ENCODE measurements at regions not wholly inside any gene's neighbourhood (a gene's known extent, or its start where the extent isn't known, plus 50 kb on each side); places are given as distances from the start of the nearest gene placed in this dataset.

- no peak overlapping the region for H3K4me3 Mint-ChIP-seq
- H3K36me3 Mint-ChIP-seq (ENCODE audit: low read depth) = no peaks in the 10 kb centered on the region
- H3K27me3 Mint-ChIP-seq (ENCODE audit: low read depth) = no peaks in the 10 kb centered on the region
- H3K9me3 Mint-ChIP-seq = peaks cover 5% of the 10 kb centered on the region
- TF ChIP-seq, protein P1, sequence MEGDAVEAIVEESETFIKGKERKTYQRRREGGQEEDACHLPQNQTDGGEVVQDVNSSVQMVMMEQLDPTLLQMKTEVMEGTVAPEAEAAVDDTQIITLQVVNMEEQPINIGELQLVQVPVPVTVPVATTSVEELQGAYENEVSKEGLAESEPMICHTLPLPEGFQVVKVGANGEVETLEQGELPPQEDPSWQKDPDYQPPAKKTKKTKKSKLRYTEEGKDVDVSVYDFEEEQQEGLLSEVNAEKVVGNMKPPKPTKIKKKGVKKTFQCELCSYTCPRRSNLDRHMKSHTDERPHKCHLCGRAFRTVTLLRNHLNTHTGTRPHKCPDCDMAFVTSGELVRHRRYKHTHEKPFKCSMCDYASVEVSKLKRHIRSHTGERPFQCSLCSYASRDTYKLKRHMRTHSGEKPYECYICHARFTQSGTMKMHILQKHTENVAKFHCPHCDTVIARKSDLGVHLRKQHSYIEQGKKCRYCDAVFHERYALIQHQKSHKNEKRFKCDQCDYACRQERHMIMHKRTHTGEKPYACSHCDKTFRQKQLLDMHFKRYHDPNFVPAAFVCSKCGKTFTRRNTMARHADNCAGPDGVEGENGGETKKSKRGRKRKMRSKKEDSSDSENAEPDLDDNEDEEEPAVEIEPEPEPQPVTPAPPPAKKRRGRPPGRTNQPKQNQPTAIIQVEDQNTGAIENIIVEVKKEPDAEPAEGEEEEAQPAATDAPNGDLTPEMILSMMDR (IDR thresholded peaks at IDR 0.05; ENCODE audit: unreplicated experiment in 3 of 3) = no peak
- no peaks in the 10 kb centered on the region for H3K4me1 Mint-ChIP-seq
- H3K27ac Mint-ChIP-seq = no peak overlapping the region
Measured at GRCh38 chr21:21751286-21751685, 753.1 kb downstream of the NCAM2 start.

- Mint-ChIP-seq H3K4me3 (no peak overlapping the region), H3K4me1 (no peaks in the 10 kb centered on the region), H3K36me3 (ENCODE audit: low read depth) (no peaks in the 10 kb centered on the region), H3K27me3 (ENCODE audit: low read depth) (no peaks in the 10 kb centered on the region), H3K9me3 (no peaks in the 10 kb centered on the region), H3K27ac (no peak overlapping the region)
- TF ChIP-seq, protein P1 (IDR thresholded peaks at IDR 0.05; ENCODE audit: unreplicated experiment in 3 of 3) = no peak
Measured at GRCh38 chr21:21762855-21763254, 764.6 kb downstream of the NCAM2 start.

GRCh38 chr21:21764281-21764680 is 766.1 kb downstream of the NCAM2 start:
- TF ChIP-seq, protein P1 (IDR thresholded peaks at IDR 0.05; ENCODE audit: unreplicated experiment in 3 of 3) = no peak
- Mint-ChIP-seq H3K9me3 (no peaks in the 10 kb centered on the region), H3K4me1 (no peaks in the 10 kb centered on the region), H3K27ac (no peak overlapping the region), H3K4me3 (no peak overlapping the region), H3K36me3 (ENCODE audit: low read depth) (no peaks in the 10 kb centered on the region), H3K27me3 (ENCODE audit: low read depth) (no peaks in the 10 kb centered on the region)

DNA sequence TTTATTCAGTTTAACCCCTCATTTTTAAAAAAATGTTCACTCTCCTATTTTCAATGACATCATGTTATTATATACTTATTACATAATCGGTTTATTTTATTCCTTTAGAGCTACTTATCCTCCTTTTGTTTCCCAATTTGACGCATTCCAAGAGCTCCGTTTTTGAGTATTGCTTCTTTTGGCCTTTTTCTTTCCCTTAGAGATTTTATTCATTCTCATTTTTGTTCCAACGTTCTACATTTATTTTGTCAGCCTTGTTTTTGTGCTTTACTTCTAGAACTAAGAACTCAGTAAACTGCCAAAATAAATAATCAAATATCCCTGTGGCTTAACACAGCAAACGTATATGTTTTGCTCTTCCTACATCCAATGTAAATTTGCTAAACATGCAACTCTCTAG is 769.1 kb downstream of the NCAM2 start:
- H3K36me3 Mint-ChIP-seq (ENCODE audit: low read depth) = no peaks in the 10 kb centered on the region
- no peaks in the 10 kb centered on the region for H3K9me3 Mint-ChIP-seq
- H3K27ac Mint-ChIP-seq = no peak overlapping the region

DNA sequence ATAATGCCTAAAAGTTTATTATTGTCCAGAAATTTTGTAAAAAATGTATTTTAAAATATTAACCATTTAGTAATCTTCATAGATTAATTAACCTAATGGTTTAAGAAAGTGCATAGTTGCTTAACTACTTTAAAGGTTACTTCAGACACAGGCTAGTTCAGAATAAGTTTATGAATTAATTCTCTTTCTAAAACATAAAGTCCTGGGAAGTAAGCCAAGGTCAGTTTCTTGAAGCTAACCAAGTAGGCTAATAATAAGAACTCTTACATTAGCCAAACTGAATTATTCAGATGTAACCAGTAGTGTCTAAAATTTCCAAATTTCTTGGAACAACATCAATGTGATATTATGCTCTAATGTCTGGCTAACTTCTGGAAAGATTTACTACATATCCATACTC is 790.4 kb downstream of the NCAM2 start:
- TF ChIP-seq, protein P1 (IDR thresholded peaks at IDR 0.05; ENCODE audit: unreplicated experiment in 3 of 3) = no peak
- Mint-ChIP-seq H3K9me3 (no peaks in the 10 kb centered on the region), H3K27me3 (ENCODE audit: low read depth) (no peaks in the 10 kb centered on the region), H3K4me1 (no peaks in the 10 kb centered on the region), H3K4me3 (no peak overlapping the region), H3K36me3 (ENCODE audit: low read depth) (no peaks in the 10 kb centered on the region), H3K27ac (no peak overlapping the region)

More for the DNA sequence above, 769.1 kb downstream of the NCAM2 start:
- Mint-ChIP-seq H3K27me3 (ENCODE audit: low read depth) (no peaks in the 10 kb centered on the region), H3K4me3 (no peak overlapping the region), H3K4me1 (no peaks in the 10 kb centered on the region)
- TF ChIP-seq, protein P1 (IDR thresholded peaks at IDR 0.05; ENCODE audit: unreplicated experiment in 3 of 3) = no peak

GRCh38 chr21:21801921-21802320 is 803.7 kb downstream of the NCAM2 start:
- H3K4me1 Mint-ChIP-seq = no peaks in the 10 kb centered on the region
- H3K9me3 Mint-ChIP-seq = no peaks in the 10 kb centered on the region
- H3K27me3 Mint-ChIP-seq (ENCODE audit: low read depth) = peaks cover 3% of the 10 kb centered on the region
- TF ChIP-seq, protein P1 (IDR thresholded peaks at IDR 0.05; ENCODE audit: unreplicated experiment in 3 of 3) = no peak
- no peak overlapping the region for H3K27ac Mint-ChIP-seq
- no peak overlapping the region for H3K4me3 Mint-ChIP-seq
- no peaks in the 10 kb centered on the region for H3K36me3 Mint-ChIP-seq (ENCODE audit: low read depth)
